ENCODE measurements at regions not wholly inside any gene's neighbourhood (a gene's known extent, or its start where the extent isn't known, plus 50 kb on each side); places are given as distances from the start of the nearest gene placed in this dataset.

- DNase-seq (ENCODE audit: low read depth): no peak
These were observed 50.1 kb upstream of the EFEMP1 start for GRCh38 chr2:55973673-55974072.

- DNase-seq (ENCODE audit: low read depth): no peak
These were observed 53.1 kb upstream of the EFEMP1 start for GRCh38 chr2:55976681-55977080.

GRCh38 chr2:55985406-55985805 lies 61.8 kb upstream of the EFEMP1 start:
- DNase-seq (ENCODE audit: low read depth): no peak

- DNase-seq (ENCODE audit: low read depth): no peak
These were observed 62.4 kb upstream of the EFEMP1 start for GRCh38 chr2:55986001-55986400.

GRCh38 chr2:55986700-55987440 lies 63.3 kb upstream of the EFEMP1 start:
- DNase-seq (ENCODE audit: low read depth): no peak

GRCh38 chr2:55989405-55989804 lies 65.8 kb upstream of the EFEMP1 start:
- no peak for DNase-seq (ENCODE audit: low read depth)

- no peak for DNase-seq (ENCODE audit: low read depth)
These were observed 68.9 kb upstream of the EFEMP1 start for GRCh38 chr2:55992455-55992854.

GRCh38 chr2:55993685-55994084 lies 70.1 kb upstream of the EFEMP1 start:
- no peak for DNase-seq (ENCODE audit: low read depth)

GRCh38 chr2:55995211-55995610 lies 71.6 kb upstream of the EFEMP1 start:
- DNase-seq (ENCODE audit: low read depth): no peak

GRCh38 chr2:55995902-55996301 lies 72.3 kb upstream of the EFEMP1 start:
- DNase-seq (ENCODE audit: low read depth): no peak

GRCh38 chr2:55999231-55999630 lies 75.6 kb upstream of the EFEMP1 start:
- no peak for DNase-seq (ENCODE audit: low read depth)

- DNase-seq (ENCODE audit: low read depth): no peak
These were observed 76.2 kb upstream of the EFEMP1 start for GRCh38 chr2:55999790-56000189.

GRCh38 chr2:56001947-56002346 lies 78.4 kb upstream of the EFEMP1 start:
- no peak for DNase-seq (ENCODE audit: low read depth)

- no peak for DNase-seq (ENCODE audit: low read depth)
These were observed 85.3 kb upstream of the EFEMP1 start for GRCh38 chr2:56008661-56009431.

GRCh38 chr2:56009758-56010458 lies 86.3 kb upstream of the EFEMP1 start:
- no peak for DNase-seq (ENCODE audit: low read depth)

- DNase-seq (ENCODE audit: low read depth): no peak
These were observed 88.0 kb upstream of the EFEMP1 start for GRCh38 chr2:56011624-56012023.

GRCh38 chr2:56012221-56012765 lies 88.7 kb upstream of the EFEMP1 start:
- DNase-seq (ENCODE audit: low read depth): no peak

- no peak for DNase-seq (ENCODE audit: low read depth)
These were observed 89.9 kb upstream of the EFEMP1 start for GRCh38 chr2:56013475-56013874.

GRCh38 chr2:56014046-56014730 lies 90.6 kb upstream of the EFEMP1 start:
- no peak for DNase-seq (ENCODE audit: low read depth)

- DNase-seq (ENCODE audit: low read depth): no peak
These were observed 92.1 kb upstream of the EFEMP1 start for GRCh38 chr2:56015711-56016115.

- DNase-seq (ENCODE audit: low read depth): no peak
These were observed 94.2 kb upstream of the EFEMP1 start for GRCh38 chr2:56017784-56018183.

- no peak for DNase-seq (ENCODE audit: low read depth)
These were observed 94.7 kb upstream of the EFEMP1 start for GRCh38 chr2:56018267-56018666.
